PFSK-1 (cell line): ENCODE measurements at regions not wholly inside any gene's neighbourhood (a gene's known extent, or its start where the extent isn't known, plus 50 kb on each side); places are given as distances from the start of the nearest gene placed in this dataset.

Experiments
- FOXP2 ChIP-seq: optimal IDR thresholded peaks from 2 replicates; pipeline ENCODE3; 2011; ENCODE audit warnings: borderline replicate concordance, control low read depth, inconsistent platforms; ENCODE audit not compliant: insufficient read depth; ENCODE audit errors: extremely low read length, extremely low read depth
- POLR2AphosphoS5 ChIP-seq: IDR thresholded peaks from 2 replicates; pipeline ENCODE4 v1.6.1; 2012; ENCODE audit warnings: low read depth, mild to moderate bottlenecking, control low read depth, low read length, moderate library complexity
- SIN3A ChIP-seq: IDR thresholded peaks from 2 replicates; pipeline ENCODE4 v1.6.1; 2012; ENCODE audit warnings: mild to moderate bottlenecking, low read length, moderate library complexity, borderline replicate concordance; ENCODE audit not compliant: insufficient read depth
- TAF1 ChIP-seq: IDR thresholded peaks from 2 replicates; pipeline ENCODE4 v1.6.1; 2012; ENCODE audit warnings: low read length, control low read depth, borderline replicate concordance; ENCODE audit not compliant: insufficient read depth
- TF ChIP-seq, protein P1 (sequence below), 2 experiments: IDR thresholded peaks; 2 replicates each; pipeline versions ENCODE4 v1.6.1 to v1.8.0; 2011 to 2012; ENCODE audit warnings: low read depth in 2 of 2, low read length in 2 of 2, control low read depth in 1 of 2, inconsistent platforms in 1 of 2, mild to moderate bottlenecking in 1 of 2, moderate library complexity in 1 of 2; ENCODE audit not compliant: insufficient read depth in 1 of 2

- TF ChIP-seq FOXP2, result no peak
- TF ChIP-seq TAF1, result no peak
- TF ChIP-seq, protein P1, sequence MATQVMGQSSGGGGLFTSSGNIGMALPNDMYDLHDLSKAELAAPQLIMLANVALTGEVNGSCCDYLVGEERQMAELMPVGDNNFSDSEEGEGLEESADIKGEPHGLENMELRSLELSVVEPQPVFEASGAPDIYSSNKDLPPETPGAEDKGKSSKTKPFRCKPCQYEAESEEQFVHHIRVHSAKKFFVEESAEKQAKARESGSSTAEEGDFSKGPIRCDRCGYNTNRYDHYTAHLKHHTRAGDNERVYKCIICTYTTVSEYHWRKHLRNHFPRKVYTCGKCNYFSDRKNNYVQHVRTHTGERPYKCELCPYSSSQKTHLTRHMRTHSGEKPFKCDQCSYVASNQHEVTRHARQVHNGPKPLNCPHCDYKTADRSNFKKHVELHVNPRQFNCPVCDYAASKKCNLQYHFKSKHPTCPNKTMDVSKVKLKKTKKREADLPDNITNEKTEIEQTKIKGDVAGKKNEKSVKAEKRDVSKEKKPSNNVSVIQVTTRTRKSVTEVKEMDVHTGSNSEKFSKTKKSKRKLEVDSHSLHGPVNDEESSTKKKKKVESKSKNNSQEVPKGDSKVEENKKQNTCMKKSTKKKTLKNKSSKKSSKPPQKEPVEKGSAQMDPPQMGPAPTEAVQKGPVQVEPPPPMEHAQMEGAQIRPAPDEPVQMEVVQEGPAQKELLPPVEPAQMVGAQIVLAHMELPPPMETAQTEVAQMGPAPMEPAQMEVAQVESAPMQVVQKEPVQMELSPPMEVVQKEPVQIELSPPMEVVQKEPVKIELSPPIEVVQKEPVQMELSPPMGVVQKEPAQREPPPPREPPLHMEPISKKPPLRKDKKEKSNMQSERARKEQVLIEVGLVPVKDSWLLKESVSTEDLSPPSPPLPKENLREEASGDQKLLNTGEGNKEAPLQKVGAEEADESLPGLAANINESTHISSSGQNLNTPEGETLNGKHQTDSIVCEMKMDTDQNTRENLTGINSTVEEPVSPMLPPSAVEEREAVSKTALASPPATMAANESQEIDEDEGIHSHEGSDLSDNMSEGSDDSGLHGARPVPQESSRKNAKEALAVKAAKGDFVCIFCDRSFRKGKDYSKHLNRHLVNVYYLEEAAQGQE (IDR thresholded peaks at IDR 0.05; ENCODE audit: insufficient read depth in 1 of 2, low read depth in 2 of 2, low read length in 2 of 2), result no peak
- no peak for TF ChIP-seq POLR2AphosphoS5
- no peak for TF ChIP-seq SIN3A
Measured at GRCh38 chr4:126727461-126727860, 905.3 kb upstream of the INTU start.

GRCh38 chr4:126731062-126731461 lies 901.7 kb upstream of the INTU start:
- TF ChIP-seq FOXP2, result no peak
- no peak for TF ChIP-seq SIN3A
- TF ChIP-seq, protein P1 (IDR thresholded peaks at IDR 0.05; ENCODE audit: insufficient read depth in 1 of 2, low read depth in 2 of 2, low read length in 2 of 2), result no peak
- no peak for TF ChIP-seq TAF1
- no peak for TF ChIP-seq POLR2AphosphoS5

DNA sequence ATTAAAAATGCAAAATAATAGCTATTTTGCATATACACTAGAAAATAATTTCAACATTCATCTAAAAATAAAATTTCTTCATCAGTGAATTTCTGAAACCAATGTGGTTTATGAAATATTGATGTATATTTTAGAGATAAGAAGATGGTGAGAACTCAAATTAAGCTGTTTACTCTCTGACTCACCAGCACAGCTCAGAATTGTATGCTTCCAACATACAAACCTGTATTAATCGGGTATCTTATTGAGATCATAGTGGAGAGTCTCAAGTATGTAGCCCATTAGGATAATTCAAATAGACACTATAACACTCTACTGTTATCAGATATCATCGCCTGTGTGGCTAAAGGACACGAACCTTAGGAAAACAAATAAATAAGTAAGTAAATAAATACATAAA lies 899.5 kb upstream of the INTU start:
- TF ChIP-seq TAF1, result no peak
- TF ChIP-seq, protein P1 (IDR thresholded peaks at IDR 0.05; ENCODE audit: insufficient read depth in 1 of 2, low read depth in 2 of 2, low read length in 2 of 2), result no peak
- no peak for TF ChIP-seq POLR2AphosphoS5

- TF ChIP-seq TAF1 (no peak), POLR2AphosphoS5 (no peak), FOXP2 (no peak), SIN3A (no peak)
- TF ChIP-seq, protein P1 (IDR thresholded peaks at IDR 0.05; ENCODE audit: insufficient read depth in 1 of 2, low read depth in 2 of 2, low read length in 2 of 2), result no peak
Measured at GRCh38 chr4:126734465-126734864, 898.3 kb upstream of the INTU start.
